COLO829 (cell line): ENCODE measurements at regions not wholly inside any gene's neighbourhood (a gene's known extent, or its start where the extent isn't known, plus 50 kb on each side); places are given as distances from the start of the nearest gene placed in this dataset.
"Not testable (repeated sequence)": the region's sequence is repeated elsewhere in the genome, so short reads cannot be mapped to it uniquely, and the experiment has no call there.

Experiments
- DNase-seq: peaks from one replicate; pipeline ENCODE4 v3.0.0; 2012; ENCODE audit warnings: low spot score

DNA sequence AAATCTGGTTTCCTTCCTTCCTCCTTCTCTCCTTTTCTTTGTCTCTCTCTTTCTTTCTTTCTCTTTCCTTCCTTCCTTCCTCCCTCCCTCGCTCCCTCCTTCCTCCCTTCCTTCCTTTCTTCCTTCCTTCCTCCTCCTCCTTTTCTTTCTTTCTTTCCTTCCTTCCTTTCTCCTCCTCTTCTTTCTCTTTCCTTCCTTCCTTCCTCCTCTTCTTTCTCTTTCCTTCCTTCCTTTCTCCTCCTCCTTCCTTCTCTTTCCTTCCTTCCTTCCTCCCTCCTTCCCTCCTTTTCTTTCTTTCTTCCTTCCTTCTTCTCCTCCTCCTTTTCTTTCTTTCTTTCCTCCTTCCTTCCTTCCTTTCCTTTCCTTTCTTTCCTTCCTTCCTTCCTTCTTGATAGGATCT is 61.2 kb downstream of the VIP start:
- no peak for DNase-seq

- no peak for DNase-seq
These were observed 64.8 kb downstream of the VIP start for GRCh38 chr6:152815230-152815872.

DNA sequence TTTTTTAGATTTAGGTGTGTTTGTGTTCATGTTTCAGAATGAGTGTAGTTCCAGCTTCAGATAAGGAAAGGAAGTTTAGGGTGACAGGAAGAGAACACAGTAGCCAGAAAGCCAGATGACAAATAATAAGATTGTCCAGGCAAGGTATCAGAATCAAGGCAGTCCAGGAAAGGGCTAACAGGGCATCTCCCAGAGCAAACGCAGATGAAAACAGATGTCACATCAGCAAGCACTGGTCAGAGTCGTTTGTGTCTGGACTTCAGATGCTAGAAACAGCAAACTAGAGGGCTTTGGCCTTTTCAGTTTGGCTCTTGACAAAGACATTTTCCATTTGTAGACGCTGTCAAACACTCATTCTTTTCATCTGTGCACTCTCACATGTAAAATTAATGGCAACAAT is 65.5 kb downstream of the VIP start:
- no peak for DNase-seq

DNA sequence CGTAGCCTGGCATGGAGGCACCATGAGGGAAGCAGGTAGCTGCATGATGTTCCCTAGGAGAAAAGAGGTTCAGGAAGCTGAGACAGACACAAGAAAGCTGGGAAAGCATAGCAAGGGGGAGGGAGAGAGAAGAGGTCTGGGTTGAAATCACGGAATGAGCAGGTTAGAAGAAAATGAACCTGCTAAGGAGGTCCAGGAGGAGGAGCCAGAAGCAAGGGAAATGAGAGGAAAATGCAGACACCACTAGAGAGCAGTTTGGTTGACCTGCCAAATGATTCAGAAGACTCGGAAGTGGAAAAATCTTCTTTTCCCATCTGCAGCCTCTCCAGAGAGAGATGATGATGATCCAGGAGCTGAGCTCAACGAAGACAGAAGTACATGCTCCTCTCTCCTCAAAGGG is 70.9 kb downstream of the VIP start:
- no peak for DNase-seq

GRCh38 chr6:152824666-152825065 is 74.1 kb downstream of the VIP start:
- DNase-seq, result no peak

GRCh38 chr6:152828431-152828830 is 77.8 kb downstream of the VIP start:
- no peak for DNase-seq

DNA sequence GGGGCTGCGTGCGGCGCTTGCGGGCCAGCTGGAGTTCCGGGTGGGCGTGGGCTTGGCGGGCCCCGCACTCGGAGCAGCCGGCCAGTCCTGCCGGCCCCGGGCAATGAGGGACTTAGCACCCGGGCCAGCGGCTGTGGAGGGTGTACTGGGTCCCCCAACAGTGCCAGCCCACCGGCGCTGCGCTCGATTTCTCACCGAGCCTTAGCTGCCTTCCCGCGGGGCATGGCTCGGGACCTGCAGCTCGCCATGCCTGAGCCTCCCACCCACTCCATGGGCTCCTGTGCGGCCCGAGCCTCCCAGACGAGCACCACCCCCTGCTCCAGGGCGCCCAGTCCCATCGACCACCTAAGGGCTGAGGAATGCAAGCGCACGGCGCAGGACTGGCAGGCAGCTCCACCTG is 83.8 kb downstream of the VIP start:
- not testable (repeated sequence) for DNase-seq

DNA sequence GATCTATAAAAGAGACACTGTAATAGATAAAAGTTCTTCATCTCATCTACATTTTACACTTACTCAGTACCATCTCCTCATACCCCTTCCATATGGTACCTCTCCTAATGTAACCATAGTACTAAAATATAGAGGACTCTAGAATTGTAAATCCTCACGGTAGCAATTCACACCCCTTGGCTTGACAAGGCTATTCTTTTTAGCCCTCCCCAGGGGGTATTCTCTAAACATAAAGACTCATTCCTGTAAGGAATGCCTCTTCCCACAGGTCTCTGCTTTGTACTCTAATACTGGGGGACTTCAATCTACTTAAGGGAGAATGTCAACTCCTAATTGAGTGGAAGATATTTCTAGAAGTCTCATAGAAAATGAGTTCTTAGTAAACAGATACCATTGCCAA is 85.9 kb downstream of the VIP start:
- no peak for DNase-seq

- no peak for DNase-seq
These were observed 94.8 kb downstream of the VIP start for GRCh38 chr6:152845421-152845820.

DNA sequence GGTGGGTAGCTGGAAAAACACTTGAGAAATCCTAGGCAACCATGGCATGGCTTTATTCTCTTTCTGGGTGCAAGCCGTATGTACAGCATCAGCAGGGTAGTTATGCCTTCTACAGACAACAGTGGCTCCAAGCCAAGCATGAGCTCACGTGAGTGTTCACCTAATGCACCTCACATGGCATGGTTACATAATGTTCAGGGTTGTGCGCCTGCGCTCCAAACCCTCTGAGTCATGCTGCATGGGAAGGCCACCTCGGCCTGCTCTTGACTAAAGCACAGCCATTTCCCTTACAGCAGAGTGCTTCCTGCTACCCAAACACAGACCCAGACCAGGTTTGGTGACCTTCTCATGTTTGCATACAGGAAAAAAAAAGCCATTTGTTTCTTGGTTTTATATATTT is 96.2 kb downstream of the VIP start:
- no peak for DNase-seq

GRCh38 chr6:152848919-152849318 is 98.3 kb downstream of the VIP start:
- no peak for DNase-seq

DNA sequence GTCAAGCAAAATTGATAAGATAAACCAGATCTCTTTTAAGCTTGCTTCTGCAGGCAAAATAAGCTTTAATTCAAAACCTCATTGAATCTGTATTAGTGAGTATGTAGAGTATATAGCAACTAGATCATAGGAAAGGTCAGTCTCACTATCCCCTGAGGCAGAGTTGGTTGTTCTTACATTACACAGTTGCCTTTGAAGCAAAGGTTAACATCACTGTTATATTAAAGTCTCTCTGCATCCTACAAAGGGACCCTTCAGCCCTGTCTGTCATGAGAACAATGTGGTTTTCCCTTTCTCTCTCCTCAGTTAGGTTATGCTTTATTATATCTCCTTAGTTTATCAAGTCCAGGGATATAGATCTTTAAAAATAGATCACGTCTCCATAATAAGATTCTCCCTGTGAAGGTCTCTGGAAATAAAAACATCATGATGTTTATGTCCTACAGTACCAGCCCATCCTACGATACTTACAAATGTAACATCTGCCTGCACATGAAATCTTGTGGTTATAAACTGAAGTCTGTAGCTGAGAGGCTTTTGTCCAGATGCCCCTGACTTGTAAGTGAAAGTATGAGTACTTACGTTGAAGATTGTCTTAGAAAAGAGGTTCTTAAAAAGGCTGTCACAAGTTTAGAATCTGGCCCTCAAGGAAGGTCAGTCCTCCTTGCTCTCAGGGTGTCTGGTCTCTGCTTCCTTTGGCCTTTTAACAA is 103.6 kb downstream of the VIP start:
- DNase-seq, result peak; percentile 15

DNA sequence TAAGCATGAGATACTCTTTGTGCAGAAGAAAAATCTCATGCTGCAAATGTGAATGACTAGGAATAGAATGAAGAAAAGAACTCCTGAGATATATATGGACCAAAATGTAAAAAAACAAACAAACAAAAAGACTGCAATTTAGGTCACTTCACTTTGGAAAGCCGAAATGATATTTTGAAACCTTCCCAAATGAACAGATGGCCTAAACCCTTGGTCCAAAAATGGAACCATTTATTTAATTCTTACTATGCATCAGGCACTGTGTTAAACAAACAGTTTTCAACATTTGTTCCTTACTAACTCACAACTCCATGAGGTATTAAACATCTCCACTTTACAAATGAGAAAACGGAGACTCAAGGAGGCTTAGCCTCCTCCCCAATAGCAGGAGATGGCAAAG is 107.5 kb downstream of the VIP start:
- no peak for DNase-seq

DNA sequence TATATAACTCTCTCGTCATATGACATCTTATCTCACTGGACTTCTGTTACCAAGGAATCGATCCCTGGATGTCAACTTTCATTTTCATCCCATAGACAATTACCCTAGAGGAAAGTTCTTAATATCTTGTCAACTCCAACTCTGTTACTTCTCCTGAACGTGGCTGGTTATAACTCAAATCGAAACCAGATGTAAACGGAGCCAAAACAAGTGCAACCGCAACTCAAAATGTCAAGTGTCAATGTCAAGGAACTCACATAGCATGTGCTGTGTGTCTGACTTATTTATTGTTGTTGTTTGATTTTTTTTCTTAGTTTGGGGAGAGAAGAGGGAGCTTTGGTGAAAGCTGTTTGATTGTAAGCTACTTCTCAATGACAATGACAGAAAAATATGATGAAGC is 108.6 kb downstream of the VIP start:
- DNase-seq, result no peak

- peak; percentile 36 for DNase-seq
These were observed 113.2 kb downstream of the VIP start for GRCh38 chr6:152863618-152864326.

- DNase-seq, result no peak
These were observed 108.6 kb downstream of the FBXO5 start for GRCh38 chr6:152874267-152874666.

DNA sequence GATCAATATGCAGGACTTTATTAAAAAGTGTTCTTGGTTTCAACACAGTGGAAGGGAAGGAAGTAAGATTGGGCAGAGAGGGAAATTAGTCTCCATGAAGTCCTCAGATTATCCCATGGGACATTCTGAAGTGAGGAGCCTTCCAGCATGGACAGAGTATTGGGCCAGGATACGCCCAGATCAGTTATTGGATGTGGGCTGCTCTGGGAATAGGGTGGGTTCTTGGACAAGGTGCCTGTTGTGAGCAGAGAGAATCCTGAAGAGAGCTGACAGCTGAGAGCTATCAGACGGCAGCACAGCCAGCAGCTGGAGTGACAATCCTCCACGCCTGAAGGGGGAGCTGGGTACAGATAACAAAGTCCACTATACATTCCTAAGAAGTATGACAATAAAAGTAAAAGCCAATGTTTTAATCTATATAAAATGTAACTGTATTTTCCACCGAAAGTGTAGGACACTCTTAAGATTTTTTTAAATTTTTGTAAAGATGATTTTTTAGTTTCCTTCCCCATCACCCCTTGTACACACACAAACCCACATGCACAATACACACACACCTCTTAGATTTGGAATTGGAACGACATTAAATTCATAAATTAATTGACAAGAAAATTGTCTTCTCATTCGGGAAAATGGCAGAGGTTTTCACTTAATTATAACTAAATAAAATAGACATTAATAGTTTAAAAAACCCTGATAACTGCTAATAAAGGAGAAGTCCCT is 107.8 kb downstream of the FBXO5 start:
- DNase-seq, result no peak

- no peak for DNase-seq
These were observed 103.2 kb downstream of the FBXO5 start for GRCh38 chr6:152879681-152880080.

- no peak for DNase-seq
These were observed 89.7 kb downstream of the FBXO5 start for GRCh38 chr6:152893187-152893586.

- DNase-seq, result no peak
These were observed 85.9 kb downstream of the FBXO5 start for GRCh38 chr6:152896923-152897322.

- peak; percentile 56 for DNase-seq
These were observed 84.9 kb downstream of the FBXO5 start for GRCh38 chr6:152897807-152898399.

DNA sequence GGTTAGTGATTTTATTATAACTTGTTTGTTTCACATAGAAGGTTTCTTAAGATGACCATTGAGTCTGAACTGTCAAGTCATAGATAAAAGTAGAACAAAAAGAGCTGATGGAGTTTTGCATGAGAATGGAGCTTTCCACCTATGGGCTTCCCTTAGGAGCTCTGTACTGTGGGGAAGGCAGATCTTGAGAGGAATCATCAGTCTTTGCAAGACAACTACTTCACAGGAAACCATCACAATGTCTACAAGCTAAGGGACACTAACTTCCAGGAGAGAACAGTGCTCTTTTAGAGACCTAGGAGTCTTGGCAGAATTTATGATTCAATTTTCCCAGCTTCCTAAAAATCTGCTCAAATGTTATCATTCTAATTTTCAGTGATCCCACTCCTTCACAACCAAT is 78.2 kb downstream of the FBXO5 start:
- no peak for DNase-seq
